SIG-M5 (cell line): ENCODE measurements at regions not wholly inside any gene's neighbourhood (a gene's known extent, or its start where the extent isn't known, plus 50 kb on each side); places are given as distances from the start of the nearest gene placed in this dataset.
"Not testable (repeated sequence)": the region's sequence is repeated elsewhere in the genome, so short reads cannot be mapped to it uniquely, and the experiment has no call there.

Source experiments
- DNase-seq: peaks from one replicate; lab custom pipeline; 2025; lab: John Stamatoyannopoulos, UW

DNA sequence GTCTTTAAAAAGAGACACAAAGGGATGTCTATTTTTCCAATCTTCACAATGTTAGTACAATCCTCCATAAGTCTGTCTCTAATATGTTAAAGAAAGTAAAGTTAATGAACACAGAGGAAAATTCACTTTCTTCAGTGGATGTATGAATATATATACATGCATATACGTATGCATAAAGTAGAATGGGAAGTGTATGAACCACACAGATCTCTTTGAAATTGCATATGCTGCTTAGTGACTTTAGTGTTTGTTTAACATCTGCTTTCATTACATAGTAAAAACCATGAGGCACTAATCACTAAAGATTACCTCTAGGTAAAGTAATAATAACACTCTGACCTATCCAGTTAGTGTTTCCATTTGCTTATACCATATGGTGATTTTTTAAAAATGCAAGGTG lies 451.2 kb downstream of the SEMA3D start:
- no peak for DNase-seq

DNA sequence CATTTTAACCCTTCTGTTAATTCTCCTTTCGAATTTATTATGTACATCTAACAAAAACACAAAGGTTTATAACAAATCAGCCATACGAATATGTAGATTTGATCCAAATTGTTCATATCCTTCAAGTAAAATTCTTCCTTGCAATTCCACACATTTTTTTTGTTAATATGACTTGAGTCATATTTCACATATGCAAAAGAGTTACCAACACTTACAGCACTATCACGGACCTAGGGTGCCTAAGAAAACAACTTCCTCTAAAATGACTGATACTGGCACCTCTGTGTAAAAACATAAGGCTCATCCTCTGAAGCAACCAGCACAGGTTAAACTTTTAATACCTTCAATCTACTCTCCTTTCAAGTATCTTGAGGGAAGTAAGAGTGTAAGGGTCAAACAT lies 451.8 kb downstream of the SEMA3D start:
- DNase-seq: no peak

DNA sequence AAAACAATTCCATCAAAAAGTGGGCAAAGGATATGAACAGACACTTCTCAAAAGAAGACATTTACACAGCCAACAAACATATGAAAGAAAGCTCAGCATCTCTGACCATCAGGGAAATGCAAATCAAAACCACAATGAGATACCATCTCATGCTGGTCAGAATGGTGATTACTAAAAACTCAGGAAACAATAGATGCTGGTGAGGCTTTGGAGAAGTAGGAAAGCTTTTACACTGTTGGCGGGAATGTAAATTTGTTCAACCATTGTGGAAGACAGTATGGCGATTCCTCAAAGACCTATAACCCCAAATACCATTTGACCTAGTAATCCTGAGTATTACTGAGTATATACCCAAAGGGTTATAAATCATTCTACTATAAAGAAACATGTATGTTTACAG lies 452.9 kb downstream of the SEMA3D start:
- not testable (repeated sequence) for DNase-seq

DNA sequence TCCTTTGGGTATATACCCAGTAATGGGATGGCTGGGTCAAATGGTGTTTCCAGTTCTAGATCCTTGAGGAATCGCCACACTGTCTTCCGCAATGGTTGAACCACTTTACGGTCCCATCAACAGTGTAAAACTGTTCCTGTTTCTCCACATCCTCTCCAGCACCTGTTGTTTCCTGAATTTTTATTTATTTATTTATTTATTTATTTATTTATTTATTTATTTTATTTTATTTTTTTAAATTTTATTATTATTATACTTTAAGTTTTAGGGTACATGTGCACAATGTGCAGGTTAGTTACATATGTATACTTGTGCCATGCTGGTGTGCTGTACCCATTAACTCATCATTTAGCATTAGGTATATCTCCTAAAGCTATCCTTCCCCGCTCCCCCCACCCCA lies 456.0 kb downstream of the SEMA3D start:
- not testable (repeated sequence) for DNase-seq

DNA sequence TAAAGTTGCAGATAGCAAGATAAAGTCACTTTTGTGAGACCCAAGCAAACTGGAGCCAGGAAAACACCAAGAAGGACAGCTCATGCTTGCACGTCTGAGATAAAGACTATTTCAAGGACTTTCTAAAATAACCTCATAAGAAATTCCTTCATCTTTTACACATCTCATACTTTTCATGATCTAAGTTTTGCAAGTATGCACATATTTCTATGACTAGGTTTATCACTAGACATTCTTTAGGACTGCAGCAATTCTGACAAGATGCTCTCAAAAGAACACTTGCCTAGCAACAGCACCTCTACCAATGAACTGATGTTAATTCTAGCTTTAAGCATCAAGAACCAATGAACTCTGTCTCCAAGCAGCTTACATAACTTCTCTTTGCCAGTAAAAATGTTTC lies 457.6 kb downstream of the SEMA3D start:
- DNase-seq: no peak

DNA sequence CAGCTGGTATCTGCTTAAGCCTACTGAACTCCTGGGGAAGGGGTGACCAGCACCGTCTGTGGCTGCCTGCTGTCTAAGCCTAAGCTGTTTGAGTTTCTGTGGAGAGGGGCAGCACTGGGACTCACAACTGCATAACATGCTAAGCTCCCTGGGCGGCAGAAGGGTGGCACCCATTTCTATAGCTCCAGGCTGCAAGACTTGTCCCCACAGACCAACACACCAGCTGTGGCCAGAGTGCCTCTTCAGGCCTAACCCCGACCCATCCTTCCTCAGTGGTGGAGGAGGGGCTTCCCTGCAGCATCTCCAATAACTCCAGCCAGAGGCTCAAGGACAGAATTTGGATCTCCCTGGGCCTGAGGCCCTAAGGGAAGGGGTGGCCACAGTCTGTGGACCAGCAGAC lies 464.1 kb downstream of the SEMA3D start:
- no peak for DNase-seq

DNA sequence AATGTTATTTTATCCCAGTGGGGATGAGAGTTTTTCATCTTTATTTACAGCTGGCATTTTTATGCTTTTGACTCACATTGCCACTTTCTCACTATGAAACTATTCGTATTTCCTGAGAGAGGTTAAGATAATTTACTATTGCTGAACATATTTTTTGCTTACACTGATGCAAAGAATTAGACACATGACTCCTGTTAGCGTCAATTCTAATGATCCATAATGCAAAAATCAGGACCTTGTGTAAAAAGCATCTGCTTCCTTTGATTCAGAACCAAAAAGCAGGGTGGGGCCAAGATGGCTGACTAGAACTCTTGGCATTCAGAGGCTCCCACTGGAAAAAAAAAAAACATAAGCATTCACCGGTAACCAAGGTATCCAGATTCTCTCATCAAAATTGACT lies 464.8 kb downstream of the SEMA3D start:
- no peak for DNase-seq

DNA sequence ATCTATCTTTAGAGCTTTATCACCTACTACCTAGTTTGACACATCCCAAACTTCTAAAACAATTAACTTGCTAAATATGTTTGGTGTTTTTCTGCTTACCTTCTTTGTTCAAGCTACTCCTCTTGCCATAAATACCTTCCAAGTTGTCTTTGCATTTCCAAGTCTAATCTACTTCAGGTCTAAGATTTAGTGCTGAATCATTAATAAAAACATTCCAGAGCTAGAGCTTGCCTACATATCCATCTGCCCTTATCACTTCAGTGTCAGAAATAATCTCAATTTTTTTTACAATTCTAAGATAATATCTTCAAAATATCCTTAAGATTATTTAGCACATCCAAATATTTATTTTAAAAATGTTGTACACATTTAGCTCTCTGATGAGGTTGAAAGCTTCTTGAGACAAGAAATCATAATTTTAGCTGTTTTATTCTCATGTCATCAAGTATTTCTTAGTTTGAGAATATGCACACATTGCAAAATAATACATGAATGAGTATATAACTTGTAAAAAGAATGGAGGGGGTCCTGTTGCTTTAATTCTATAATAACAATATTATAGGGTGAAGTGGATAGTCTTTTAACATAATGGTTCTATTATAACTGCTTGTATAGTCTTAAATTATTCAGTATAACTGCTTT lies 466.3 kb downstream of the SEMA3D start:
- DNase-seq: no peak

DNA sequence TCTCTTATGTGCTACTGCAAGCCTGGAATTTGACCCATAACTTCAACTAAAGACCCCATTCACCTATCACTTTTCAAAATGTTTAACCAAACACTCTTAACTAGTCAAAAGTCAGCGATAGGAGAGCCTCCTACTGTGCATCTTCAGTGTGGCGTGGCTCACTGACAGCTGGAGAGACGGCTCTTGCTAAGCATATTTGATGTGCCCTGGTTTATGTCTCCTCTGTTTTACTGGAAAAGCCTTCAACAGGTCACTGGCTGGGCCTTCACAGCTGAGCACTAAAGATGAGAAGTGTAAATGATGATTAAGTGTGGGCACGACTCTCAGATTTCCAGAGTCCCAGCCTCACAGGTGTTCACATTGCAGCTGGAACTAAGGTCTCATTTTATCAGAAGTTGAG lies 472.1 kb downstream of the SEMA3D start:
- no peak for DNase-seq

DNA sequence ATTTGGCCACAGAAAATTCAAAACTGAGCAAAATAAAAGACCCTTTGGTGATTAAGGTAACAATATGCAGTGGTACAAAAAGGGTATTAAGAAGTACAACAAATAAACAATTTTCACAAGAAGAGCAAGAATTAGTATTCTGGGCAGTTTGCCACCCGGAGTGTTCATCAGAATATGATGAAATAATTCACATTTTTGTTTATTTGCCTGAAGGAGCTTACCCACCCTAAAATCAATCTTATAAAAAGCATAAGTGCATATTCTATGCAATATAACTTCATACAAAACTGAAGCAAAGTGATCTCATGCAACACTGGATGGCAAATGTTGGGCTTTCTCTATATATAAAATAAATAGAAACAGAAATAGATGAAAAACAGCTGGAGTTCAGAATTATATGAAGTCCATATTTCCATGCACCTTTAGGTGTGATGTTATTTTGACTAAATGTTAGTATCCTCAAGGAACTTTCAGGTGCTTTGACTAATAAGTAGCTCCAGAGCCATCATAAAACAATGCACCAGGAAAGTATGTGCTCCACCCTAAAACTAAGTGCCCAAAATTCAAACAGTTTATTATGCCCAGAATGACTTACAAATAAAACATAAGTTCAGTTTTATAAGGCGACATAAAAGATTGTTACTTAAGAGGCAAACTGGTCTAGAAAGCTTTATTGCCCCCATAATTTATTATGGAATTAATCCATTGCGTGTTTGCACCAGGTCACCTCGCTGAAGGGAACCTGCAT lies 474.3 kb downstream of the SEMA3D start:
- DNase-seq: no peak

DNA sequence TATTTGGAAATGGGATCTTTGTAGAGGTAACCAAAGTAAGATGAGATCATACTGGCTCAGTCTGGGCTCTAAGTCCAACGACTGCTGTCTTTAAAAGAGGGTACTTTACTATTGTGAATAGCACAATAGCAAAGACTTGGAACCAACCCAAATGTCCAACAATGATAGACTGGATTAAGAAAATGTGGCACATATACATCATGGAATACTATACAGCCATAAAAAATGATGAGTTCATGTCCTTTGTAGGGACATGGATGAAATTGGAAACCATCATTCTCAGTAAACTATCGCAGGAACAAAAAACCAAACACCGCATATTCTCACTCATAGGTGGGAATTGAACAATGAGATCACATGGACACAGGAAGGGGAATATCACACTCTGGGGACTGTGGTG lies 476.3 kb downstream of the SEMA3D start:
- not testable (repeated sequence) for DNase-seq

DNA sequence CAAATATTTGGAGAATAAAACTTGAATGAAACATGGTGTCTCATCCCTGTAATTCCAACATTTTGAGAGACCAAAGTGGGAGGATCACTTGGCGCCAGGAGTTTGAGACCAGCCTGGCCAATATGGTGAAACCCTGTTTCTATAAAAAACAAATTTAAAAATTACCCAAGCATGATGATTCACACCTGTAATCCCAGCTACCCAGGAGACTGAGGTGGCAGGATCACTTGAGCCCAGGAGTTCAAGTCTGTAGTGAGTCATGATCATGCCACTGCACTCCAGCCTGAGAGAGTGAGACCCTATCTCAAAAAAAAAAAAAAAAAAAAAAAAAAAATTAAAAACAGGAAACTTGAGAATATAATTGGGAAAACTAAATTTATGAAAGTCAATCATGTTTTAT lies 481.1 kb downstream of the SEMA3D start:
- no peak for DNase-seq

DNA sequence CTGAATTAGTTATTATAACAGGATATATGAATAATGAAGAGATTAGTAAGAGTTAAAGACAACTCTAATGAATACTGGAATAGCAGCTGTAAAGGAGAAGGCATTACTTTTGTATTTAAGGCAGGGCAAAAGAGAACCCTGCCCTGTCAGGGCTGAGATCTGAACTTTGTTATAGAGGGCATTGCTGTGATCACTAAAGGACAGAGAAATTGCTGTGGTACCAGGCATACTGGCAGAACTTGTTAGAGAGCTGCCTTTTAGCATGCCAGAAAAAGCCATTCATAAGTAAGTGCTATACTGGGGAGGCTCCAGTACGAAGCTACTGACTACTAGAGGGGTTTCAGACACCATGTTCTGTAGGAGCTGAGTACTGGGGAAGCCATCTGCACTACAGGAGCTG lies 481.8 kb downstream of the SEMA3D start:
- DNase-seq: no peak

DNA sequence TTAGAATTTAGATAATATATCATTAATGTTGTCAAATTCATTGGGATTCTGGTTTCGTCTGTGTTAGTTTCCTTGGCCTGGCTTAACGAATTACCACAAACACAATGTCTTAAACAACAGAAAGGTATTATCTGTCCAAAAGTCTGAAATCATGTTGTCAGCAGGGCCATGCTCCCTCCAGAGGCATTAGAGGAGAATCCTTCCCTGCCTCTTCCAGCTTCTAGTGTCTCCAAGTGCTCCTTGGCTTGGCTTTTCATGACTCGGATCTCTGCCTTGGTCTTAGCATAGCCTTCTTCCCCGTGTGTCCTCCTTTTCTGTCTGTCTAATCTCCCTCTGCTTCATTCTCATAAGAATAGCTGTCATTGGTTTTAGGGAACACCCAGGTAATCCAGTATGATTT lies 482.5 kb downstream of the SEMA3D start:
- DNase-seq: no peak

DNA sequence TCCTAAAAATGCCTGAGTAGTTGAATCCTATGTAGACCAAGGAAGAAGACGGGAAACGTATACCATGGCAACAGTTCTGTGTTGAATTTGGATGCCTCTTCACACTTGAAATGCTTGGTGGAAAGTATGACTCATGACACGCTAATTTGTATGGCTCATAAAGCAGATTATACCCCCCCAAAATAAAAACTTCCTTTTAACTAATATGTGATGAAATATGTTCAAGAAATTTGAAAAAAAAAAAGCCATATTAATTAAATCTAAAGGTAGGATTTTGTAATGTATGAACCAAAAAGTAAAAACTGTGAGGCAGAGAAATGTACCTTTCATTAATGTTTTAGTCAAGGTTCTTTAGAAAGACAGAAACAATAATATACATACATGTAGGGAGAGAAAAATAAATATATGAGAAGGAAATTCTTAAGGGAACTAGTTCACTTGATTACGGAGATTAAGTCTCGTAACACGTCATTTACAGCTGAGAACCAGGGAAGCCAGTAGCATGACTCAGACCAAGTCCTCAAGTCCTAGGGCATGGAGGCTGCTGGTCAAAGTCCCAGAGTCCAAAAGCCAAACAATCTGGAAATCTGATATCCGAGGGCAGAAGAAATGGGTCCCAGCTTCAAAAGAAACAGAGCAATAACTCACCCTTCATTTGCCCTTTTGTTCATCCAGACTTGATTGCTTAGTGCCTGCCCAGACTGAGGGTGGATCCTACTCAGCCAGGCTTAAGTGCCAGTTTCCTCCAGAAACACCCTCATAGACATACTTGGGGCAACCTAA lies 485.1 kb downstream of the SEMA3D start:
- no peak for DNase-seq

DNA sequence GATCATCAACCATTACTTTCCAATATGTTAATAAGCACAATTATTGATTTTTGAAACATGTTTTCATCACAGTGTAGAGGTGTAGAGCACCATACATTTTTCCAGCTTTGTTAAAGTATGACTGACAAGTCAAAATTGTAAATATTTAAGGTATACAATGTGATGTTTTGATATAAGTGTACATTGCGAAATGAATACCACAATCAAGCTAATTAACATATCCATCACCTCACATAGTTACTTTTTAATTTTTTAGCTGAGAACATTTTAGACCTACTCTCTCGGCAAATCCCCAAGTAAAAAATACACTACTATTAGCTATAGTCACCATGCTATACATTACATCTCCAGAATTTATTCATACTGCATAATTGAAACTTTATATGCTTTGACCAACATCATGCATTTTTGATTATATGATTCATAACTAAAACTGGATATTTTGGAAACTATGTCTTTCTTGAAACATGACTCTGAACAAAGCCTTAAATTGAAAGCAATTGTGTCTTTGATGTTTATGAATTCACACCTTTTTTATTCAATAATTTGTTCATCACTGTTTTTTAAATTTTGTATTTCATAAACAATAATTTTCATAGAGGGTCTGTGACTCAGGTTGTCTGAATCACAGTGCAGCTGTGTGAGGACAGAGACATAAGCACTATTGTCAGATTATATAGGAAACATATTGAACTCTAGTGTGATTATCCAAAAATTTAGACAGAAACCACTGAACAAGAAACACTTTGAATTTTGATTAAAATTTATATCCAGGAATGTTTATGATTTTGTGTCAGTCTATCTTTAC lies 486.1 kb downstream of the SEMA3D start:
- DNase-seq: no peak

DNA sequence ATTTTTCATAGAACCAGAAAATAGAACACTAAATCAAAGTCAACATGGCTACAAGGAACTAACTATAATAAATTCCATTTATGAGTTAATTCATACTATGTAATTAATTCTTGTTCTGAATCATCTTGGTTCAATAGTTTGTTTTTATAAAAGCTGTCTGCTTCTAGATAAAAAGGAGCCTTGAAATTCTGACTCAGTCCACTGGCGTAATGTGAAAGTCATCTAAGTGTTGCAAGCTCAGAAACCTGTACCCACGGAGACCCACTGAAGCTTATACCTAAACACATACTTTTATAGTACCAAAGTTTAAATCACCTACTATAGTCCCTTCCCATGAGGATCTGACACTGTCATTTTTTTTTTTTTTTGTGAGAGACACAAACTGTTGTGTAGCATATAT lies 489.4 kb downstream of the SEMA3D start:
- no peak for DNase-seq

DNA sequence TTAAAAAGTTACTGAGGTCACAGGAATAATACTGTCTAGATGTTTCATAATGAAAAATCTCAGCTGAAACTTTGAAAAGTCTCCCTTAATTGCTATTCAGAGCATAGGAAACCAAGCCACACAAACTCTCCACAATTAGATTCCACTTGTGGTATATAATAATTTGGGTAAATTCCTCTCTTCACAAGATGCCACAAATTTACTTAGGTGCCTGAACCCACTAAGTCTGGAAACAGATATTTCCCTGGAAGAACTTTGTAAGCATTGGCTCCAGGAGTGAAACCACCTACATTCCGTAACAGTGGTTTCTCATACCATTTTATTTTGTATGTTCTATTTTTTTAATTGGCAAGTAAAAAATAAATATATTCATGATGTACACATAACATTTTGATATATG lies 493.4 kb downstream of the SEMA3D start:
- no peak for DNase-seq

DNA sequence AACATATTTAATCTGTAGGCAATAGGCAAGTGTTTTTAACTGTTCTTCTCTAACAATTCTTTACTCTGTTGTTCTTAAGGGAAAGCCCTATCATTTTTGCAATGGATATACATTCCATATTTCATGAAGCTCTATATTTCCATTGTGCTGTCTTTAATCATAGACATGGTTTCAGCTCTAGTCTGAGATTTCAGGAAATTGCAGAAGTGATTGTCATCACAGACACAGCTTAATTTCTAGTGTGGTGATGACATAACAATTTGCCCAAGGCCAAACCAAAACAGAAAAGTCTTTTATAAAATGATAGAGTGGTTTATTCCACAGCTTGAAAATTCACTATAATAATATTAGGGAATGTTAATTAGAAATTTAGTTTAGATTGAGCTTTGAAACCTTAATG lies 494.1 kb upstream of the SEMA3A start:
- no peak for DNase-seq

DNA sequence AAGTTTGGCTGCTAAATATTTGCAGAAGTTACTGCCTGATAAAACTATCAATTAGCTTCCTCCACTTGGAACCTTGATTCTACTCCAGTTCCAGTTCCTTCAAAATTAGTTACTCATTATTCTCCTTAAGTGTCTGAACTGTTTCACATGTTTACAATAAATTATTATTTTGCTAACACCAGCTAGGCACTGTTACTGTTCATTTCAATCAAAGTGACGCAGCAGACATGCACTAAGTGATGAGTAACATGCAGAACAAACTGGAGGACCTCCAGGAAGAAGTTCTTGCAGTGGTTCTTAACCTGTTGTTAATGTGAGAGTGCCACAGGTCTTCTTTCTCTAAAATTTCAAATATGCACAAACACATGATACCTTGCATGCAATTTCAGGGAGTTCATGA lies 491.8 kb upstream of the SEMA3A start:
- no peak for DNase-seq

DNA sequence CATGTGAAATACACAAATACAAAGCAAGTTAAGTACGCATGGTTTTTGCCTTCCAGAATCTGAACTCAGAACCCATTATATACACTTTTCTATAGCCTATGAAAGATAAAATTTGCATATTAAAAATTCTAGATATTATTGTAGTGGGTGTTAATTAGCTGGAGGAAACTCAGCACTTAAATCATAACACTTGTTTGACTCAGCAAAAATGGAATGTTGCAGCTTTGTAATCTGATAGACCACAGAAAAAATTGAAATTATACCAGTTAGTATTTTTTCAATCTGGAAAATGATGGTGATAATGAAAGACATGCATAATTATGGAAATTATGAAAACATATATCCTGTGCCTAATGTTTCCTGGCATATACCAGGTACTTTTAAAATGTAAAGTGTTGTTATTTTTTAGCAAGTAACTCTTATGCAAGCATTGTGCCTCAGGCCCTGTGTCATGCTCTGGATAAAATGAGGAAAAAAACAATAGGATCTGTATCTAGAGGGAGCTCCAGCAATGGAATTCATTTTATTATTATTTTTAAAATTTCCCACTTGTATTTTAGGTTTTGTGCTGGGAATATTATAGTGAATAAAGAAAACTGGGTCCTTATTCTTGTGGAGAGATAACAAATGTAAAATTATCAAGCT lies 490.4 kb upstream of the SEMA3A start:
- no peak for DNase-seq

DNA sequence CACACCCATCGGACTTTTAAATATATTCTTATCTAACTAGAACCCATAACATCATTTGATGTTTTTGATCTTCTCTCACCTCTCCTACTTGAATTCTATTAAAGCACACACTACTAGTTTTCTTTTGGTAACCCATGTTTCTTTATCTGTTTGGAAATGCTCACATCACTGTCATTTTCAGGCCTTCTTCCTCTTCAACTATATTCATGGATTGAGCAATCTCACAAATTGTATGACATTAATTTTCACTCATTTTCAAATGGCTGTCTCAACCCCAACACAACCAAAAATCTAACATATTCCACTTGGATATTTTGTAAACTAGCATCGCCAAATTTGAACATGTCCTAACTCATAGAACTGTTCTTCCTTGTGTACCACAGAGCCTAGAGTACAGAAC lies 488.0 kb upstream of the SEMA3A start:
- no peak for DNase-seq
